ENCODE measurements at regions not wholly inside any gene's neighbourhood (a gene's known extent, or its start where the extent isn't known, plus 50 kb on each side); places are given as distances from the start of the nearest gene placed in this dataset.

- no peak for TF ChIP-seq CTCF (IDR thresholded peaks at IDR 0.05)
These were observed 131.2 kb upstream of the ZNF608 start for GRCh38 chr5:124877501-124878146.

GRCh38 chr5:124878583-124879342, 132.3 kb upstream of the ZNF608 start:
- DNase-seq (ENCODE audit: low spot score), result no peak

More at GRCh38 chr5:124877501-124878146, 131.2 kb upstream of the ZNF608 start:
- DNase-seq (ENCODE audit: low spot score), result no peak
- no peak for ATAC-seq (ENCODE audit: low FRiP score)

GRCh38 chr5:124880903-124881697, 134.7 kb upstream of the ZNF608 start:
- ATAC-seq (ENCODE audit: low FRiP score) (no peak), DNase-seq (ENCODE audit: low spot score) (no peak)
- no peak for TF ChIP-seq CTCF (IDR thresholded peaks at IDR 0.05)

More at GRCh38 chr5:124878583-124879342, 132.3 kb upstream of the ZNF608 start:
- no peak for ATAC-seq (ENCODE audit: low FRiP score)
- TF ChIP-seq CTCF (IDR thresholded peaks at IDR 0.05), result no peak

GRCh38 chr5:124883681-124884080, 137.2 kb upstream of the ZNF608 start:
- no peak for TF ChIP-seq CTCF (IDR thresholded peaks at IDR 0.05)
- ATAC-seq (ENCODE audit: low FRiP score) (no peak), DNase-seq (ENCODE audit: low spot score) (no peak)

- no peak for TF ChIP-seq CTCF (IDR thresholded peaks at IDR 0.05)
- DNase-seq (ENCODE audit: low spot score), result no peak
- no peak for ATAC-seq (ENCODE audit: low FRiP score)
These were observed 137.7 kb upstream of the ZNF608 start for GRCh38 chr5:124884114-124884513.

- no peak for TF ChIP-seq CTCF (IDR thresholded peaks at IDR 0.05)
These were observed 139.1 kb upstream of the ZNF608 start for GRCh38 chr5:124885490-124885889.

More at GRCh38 chr5:124885490-124885889, 139.1 kb upstream of the ZNF608 start:
- ATAC-seq (ENCODE audit: low FRiP score), result no peak
- no peak for DNase-seq (ENCODE audit: low spot score)

All from omental fat pad (tissue), 3 donors.